ENCODE measurements at regions not wholly inside any gene's neighbourhood (a gene's known extent, or its start where the extent isn't known, plus 50 kb on each side); places are given as distances from the start of the nearest gene placed in this dataset.

GRCh38 chr4:144208074-144208473 lies 67.6 kb upstream of the GYPA start:
- Histone ChIP-seq H3K4me2 (no peak overlapping the region), H3K9me2 (ENCODE audit: insufficient read depth) (no peaks in the 10 kb centered on the region), H3K36me3 (ENCODE audit: insufficient read depth) (no peaks in the 10 kb centered on the region), H3K27me3 (ENCODE audit: insufficient read depth) (no peaks in the 10 kb centered on the region), H3K79me2 (replicated peaks; ENCODE audit: insufficient read depth) (no peaks in the 10 kb centered on the region), H3K4me1 (ENCODE audit: insufficient read depth) (no peaks in the 10 kb centered on the region), H3K27ac (ENCODE audit: low read depth) (no peak overlapping the region), H4K20me1 (replicated peaks; ENCODE audit: insufficient read depth) (no peaks in the 10 kb centered on the region), H3F3A (replicated peaks; ENCODE audit: low read depth) (no peaks in the 10 kb centered on the region), H3K4me3 (no peak overlapping the region), H2AFZ (no peak overlapping the region)
- DNase-seq (ENCODE audit: low spot score) (no peak), ATAC-seq (no peak)
- no peaks in the 10 kb centered on the region for H3K9me3 Mint-ChIP-seq
- no peak overlapping the region for H3K4me3 Mint-ChIP-seq
- no peaks in the 10 kb centered on the region for H3K36me3 Mint-ChIP-seq (ENCODE audit: low read depth)
- H3K4me1 Mint-ChIP-seq: no peaks in the 10 kb centered on the region
- no peaks in the 10 kb centered on the region for H3K27me3 Mint-ChIP-seq (ENCODE audit: insufficient read depth, low read depth, poor library complexity)
- no peak overlapping the region for H3K27ac Mint-ChIP-seq
- no peak for TF ChIP-seq NANOG (IDR thresholded peaks at IDR 0.05; ENCODE audit: borderline replicate concordance)
- TF ChIP-seq EZH2phosphoT487 (IDR thresholded peaks at IDR 0.05; ENCODE audit: unreplicated experiment): no peak
- no peak for TF ChIP-seq ZNF331 (CRISPR knock-in tag; IDR thresholded peaks at IDR 0.05; ENCODE audit: low read depth)
- TF ChIP-seq ETS1 (IDR thresholded peaks at IDR 0.05): no peak
- no peak for TF ChIP-seq CREB1 (CRISPR knock-in tag; IDR thresholded peaks at IDR 0.05; ENCODE audit: low read depth)
- TF ChIP-seq EZH2 (IDR thresholded peaks at IDR 0.05; ENCODE audit: low read depth, unreplicated experiment): no peak
- no peak for TF ChIP-seq POLR2AphosphoS5 (IDR thresholded peaks at IDR 0.05; ENCODE audit: low read depth)

- Mint-ChIP-seq H3K4me1 (no peaks in the 10 kb centered on the region), H3K27ac (no peak overlapping the region), H3K36me3 (ENCODE audit: low read depth) (no peaks in the 10 kb centered on the region), H3K4me3 (no peak overlapping the region), H3K9me3 (no peaks in the 10 kb centered on the region), H3K27me3 (ENCODE audit: insufficient read depth, low read depth, poor library complexity) (no peaks in the 10 kb centered on the region)
- ATAC-seq (no peak), DNase-seq (ENCODE audit: low spot score) (no peak)
- Histone ChIP-seq H2AFZ (no peak overlapping the region), H3K27me3 (ENCODE audit: insufficient read depth) (no peaks in the 10 kb centered on the region), H3K79me2 (replicated peaks; ENCODE audit: insufficient read depth) (no peaks in the 10 kb centered on the region), H3K4me2 (no peak overlapping the region), H3K36me3 (ENCODE audit: insufficient read depth) (no peaks in the 10 kb centered on the region), H3K4me1 (ENCODE audit: insufficient read depth) (no peaks in the 10 kb centered on the region), H3K9me2 (ENCODE audit: insufficient read depth) (no peaks in the 10 kb centered on the region), H3F3A (replicated peaks; ENCODE audit: low read depth) (no peaks in the 10 kb centered on the region), H3K4me3 (no peak overlapping the region), H4K20me1 (replicated peaks; ENCODE audit: insufficient read depth) (no peaks in the 10 kb centered on the region), H3K27ac (ENCODE audit: low read depth) (no peak overlapping the region)
- TF ChIP-seq CTCF (conservative IDR thresholded peaks at IDR 0.05; ENCODE audit: low read depth in 2 of 2) (no peak), ETS1 (IDR thresholded peaks at IDR 0.05) (no peak), CREB1 (CRISPR knock-in tag; IDR thresholded peaks at IDR 0.05; ENCODE audit: low read depth) (no peak), ZNF462 (CRISPR knock-in tag; IDR thresholded peaks at IDR 0.05) (no peak), EZH2 (IDR thresholded peaks at IDR 0.05; ENCODE audit: low read depth, unreplicated experiment) (no peak), ZNF331 (CRISPR knock-in tag; IDR thresholded peaks at IDR 0.05; ENCODE audit: low read depth) (no peak), POLR2AphosphoS5 (IDR thresholded peaks at IDR 0.05; ENCODE audit: low read depth) (no peak), ZNF114 (CRISPR knock-in tag; IDR thresholded peaks at IDR 0.05) (no peak), JUNB (IDR thresholded peaks at IDR 0.05; ENCODE audit: unreplicated experiment) (no peak)
Measured at GRCh38 chr4:144209491-144209890, 69.0 kb upstream of the GYPA start.
